Activated CD8-positive, alpha-beta T cell treated with anti-CD3 and anti-CD28 coated beads for 36 hours (primary cell): ENCODE measurements at regions not wholly inside any gene's neighbourhood (a gene's known extent, or its start where the extent isn't known, plus 50 kb on each side); places are given as distances from the start of the nearest gene placed in this dataset.

Source experiments
- ATAC-seq: fragments of 200-7000 bp; cut with Tn5 transposase; one replicate; pipeline ENCODE4 v1.10.0; 2021; ENCODE audit warnings: mild to moderate bottlenecking, moderate library complexity
- CTCF ChIA-PET: fragments of 350-600 bp; sonication (Branson Sonifier 250); formaldehyde crosslinking; loops from one replicate; lab custom pipeline; 2021; ENCODE audit warnings: antibody characterized with exemption; lab: Charles Lee
- POLR2A ChIA-PET: fragments of 350-600 bp; sonication (Branson Sonifier 250); formaldehyde crosslinking; loops from one replicate; lab custom pipeline; 2021; ENCODE audit warnings: antibody characterized with exemption; lab: Charles Lee
- DNase-seq: peaks from one replicate; pipeline ENCODE4 v3.0.0-alpha.2; 2020
- H3K27ac Mint-ChIP-seq: one replicate; pipeline ENCODE4 v1.8.0; 2021; ENCODE audit warnings: mild to moderate bottlenecking, mixed read lengths
- H3K27me3 Mint-ChIP-seq: one replicate; pipeline ENCODE4 v1.8.0; 2021; ENCODE audit warnings: mixed read lengths
- H3K36me3 Mint-ChIP-seq: one replicate; pipeline ENCODE4 v1.8.0; 2021; ENCODE audit warnings: low read depth, mixed read lengths
- H3K4me1 Mint-ChIP-seq: one replicate; pipeline ENCODE4 v1.8.0; 2021; ENCODE audit warnings: low read depth, mixed read lengths
- H3K4me3 Mint-ChIP-seq: one replicate; pipeline ENCODE4 v1.8.0; 2021; ENCODE audit warnings: mild to moderate bottlenecking, moderate library complexity, mixed read lengths
- H3K9me3 Mint-ChIP-seq: one replicate; pipeline ENCODE4 v1.8.0; 2021; ENCODE audit warnings: mixed read lengths
- CTCF ChIP-seq: fragments of 200-600 bp; IDR thresholded peaks from one replicate; pipeline ENCODE4 v1.8.0; 2022; ENCODE audit warnings: antibody characterized with exemption, mild to moderate bottlenecking
- intact Hi-C: fragments of 100-400 bp; cut with micrococcal nuclease; formaldehyde crosslinking; loops from one replicate; pipeline ENCODE4 v1.10.0; 2022

GRCh38 chr5:120994112-120994511 lies 530.0 kb downstream of the PRR16 start:
- H3K27ac Mint-ChIP-seq: no peak overlapping the region

GRCh38 chr5:120999550-120999949 lies 535.5 kb downstream of the PRR16 start:
- DNase-seq: no peak
- intact Hi-C loops: no loop called here
- no peaks in the 10 kb centered on the region for H3K27me3 Mint-ChIP-seq
- TF ChIP-seq CTCF: no peak
- ChIA-PET POLR2A (no interaction called here), CTCF (no interaction called here)
- H3K4me3 Mint-ChIP-seq: no peak overlapping the region
- no peaks in the 10 kb centered on the region for H3K4me1 Mint-ChIP-seq
- no peak for ATAC-seq
- no peaks in the 10 kb centered on the region for H3K36me3 Mint-ChIP-seq
- H3K27ac Mint-ChIP-seq: no peak overlapping the region
- no peaks in the 10 kb centered on the region for H3K9me3 Mint-ChIP-seq

More at GRCh38 chr5:120994112-120994511, 530.0 kb downstream of the PRR16 start:
- Mint-ChIP-seq H3K4me1 (no peaks in the 10 kb centered on the region), H3K36me3 (no peaks in the 10 kb centered on the region), H3K27me3 (no peaks in the 10 kb centered on the region), H3K4me3 (no peak overlapping the region), H3K9me3 (no peaks in the 10 kb centered on the region)
- no peak for TF ChIP-seq CTCF
- DNase-seq: no peak
- CTCF ChIA-PET: interaction anchor here (1.4 kb wide), 1 partner anchor 9 kb away, joined by 3 read pairs; no protein-coding TSS in a partner anchor
- intact Hi-C loops: no loop called here
- POLR2A ChIA-PET: no interaction called here
- ATAC-seq: no peak

GRCh38 chr5:121006217-121006616 lies 542.1 kb downstream of the PRR16 start:
- ChIA-PET POLR2A (no interaction called here), CTCF (no interaction called here)
- no peaks in the 10 kb centered on the region for H3K4me1 Mint-ChIP-seq
- DNase-seq (no peak), ATAC-seq (no peak)
- H3K27me3 Mint-ChIP-seq: no peaks in the 10 kb centered on the region
- TF ChIP-seq CTCF: no peak
- H3K27ac Mint-ChIP-seq: no peak overlapping the region
- no peak overlapping the region for H3K4me3 Mint-ChIP-seq
- intact Hi-C loops: no loop called here
- H3K9me3 Mint-ChIP-seq: no peaks in the 10 kb centered on the region
- H3K36me3 Mint-ChIP-seq: no peaks in the 10 kb centered on the region

- Mint-ChIP-seq H3K27ac (no peak overlapping the region), H3K9me3 (peaks cover 3% of the 10 kb centered on the region), H3K27me3 (no peaks in the 10 kb centered on the region), H3K4me3 (no peak overlapping the region), H3K36me3 (no peaks in the 10 kb centered on the region), H3K4me1 (no peaks in the 10 kb centered on the region)
- ATAC-seq: no peak
- DNase-seq: no peak
- TF ChIP-seq CTCF: no peak
- CTCF ChIA-PET: no interaction called here
- intact Hi-C loops: no loop called here
- POLR2A ChIA-PET: no interaction called here
Measured at GRCh38 chr5:121008041-121008440, 543.9 kb downstream of the PRR16 start.

- POLR2A ChIA-PET: no interaction called here
- intact Hi-C loops: no loop called here
- Mint-ChIP-seq H3K27me3 (no peaks in the 10 kb centered on the region), H3K4me1 (no peaks in the 10 kb centered on the region), H3K27ac (no peak overlapping the region), H3K4me3 (no peak overlapping the region), H3K9me3 (peaks cover 3% of the 10 kb centered on the region), H3K36me3 (no peaks in the 10 kb centered on the region)
- CTCF ChIA-PET: no interaction called here
- ATAC-seq: no peak
- no peak for DNase-seq
- no peak for TF ChIP-seq CTCF
Measured at GRCh38 chr5:121009058-121009457, 545.0 kb downstream of the PRR16 start.
